Panc1 (cell line): ENCODE measurements at regions not wholly inside any gene's neighbourhood (a gene's known extent, or its start where the extent isn't known, plus 50 kb on each side); places are given as distances from the start of the nearest gene placed in this dataset.

Source experiments
- ATAC-seq: fragments of 200-7000 bp; cut with Tn5 transposase; 2 replicates; pipeline ENCODE4 v1.9.1; 2020; ENCODE audit warnings: mild to moderate bottlenecking, moderate library complexity
- BruUV-seq: library from RNA; stranded (reverse); fragments of 400-500 nt; replicated peaks from 2 replicates; lab custom pipeline; 2021; lab: Mats Ljungman, UMichigan
- CTCF ChIA-PET: fragments of 300-600 bp; sonication (Branson Sonifier 250); formaldehyde crosslinking; loops from one replicate; lab custom pipeline; 2022; ENCODE audit warnings: antibody characterized with exemption; lab: Charles Lee
- POLR2A ChIA-PET: fragments of 300-600 bp; sonication (Branson Sonifier 250); formaldehyde crosslinking; loops from one replicate; lab custom pipeline; 2022; ENCODE audit warnings: antibody characterized with exemption; lab: Charles Lee
- DNase-seq: peaks from one replicate; pipeline ENCODE4 v3.0.0-alpha.2; 2010; ENCODE audit warnings: low read depth, low spot score
- H3K27ac ChIP-seq: 2 replicates; pipeline ENCODE4 v1.5.1; 2011; ENCODE audit warnings: mild to moderate bottlenecking, low read length, inconsistent platforms
- H3K27me3 ChIP-seq: fragments of 200-500 bp; sonication (Bioruptor generic); 2 replicates; pipeline ENCODE4 v1.6.0; 2014; ENCODE audit warnings: low read length, inconsistent platforms; ENCODE audit not compliant: control insufficient read depth, insufficient read depth
- H3K36me3 ChIP-seq: fragments of 200-500 bp; sonication (Bioruptor generic); 2 replicates; pipeline ENCODE4 v1.5.1; 2014; ENCODE audit warnings: inconsistent platforms, mild to moderate bottlenecking, low read length, moderate library complexity; ENCODE audit not compliant: control insufficient read depth, insufficient read depth
- H3K4me1 ChIP-seq: 2 replicates; pipeline ENCODE4 v1.5.1; 2011; ENCODE audit warnings: inconsistent platforms, mild to moderate bottlenecking, low read length, moderate library complexity; ENCODE audit not compliant: control insufficient read depth, insufficient read depth
- H3K4me3 ChIP-seq, 2 experiments: 2 replicates each; pipeline ENCODE4 v1.5.1; 2011 to 2012; ENCODE audit warnings: low read depth in 2 of 2, low read length in 2 of 2, mild to moderate bottlenecking in 2 of 2, inconsistent platforms in 1 of 2, moderate library complexity in 1 of 2
- H3K9me3 ChIP-seq: fragments of 200-500 bp; sonication (Bioruptor generic); 2 replicates; pipeline ENCODE4 v1.5.1; 2014; ENCODE audit warnings: low read depth, mild to moderate bottlenecking, inconsistent platforms, low read length, moderate library complexity; ENCODE audit not compliant: control insufficient read depth, insufficient read depth
- POLR2AphosphoS5 ChIP-seq: IDR thresholded peaks from 2 replicates; pipeline ENCODE4 v1.6.1; 2012; ENCODE audit warnings: mild to moderate bottlenecking, low read depth, low read length, moderate library complexity
- SIN3A ChIP-seq: IDR thresholded peaks from 2 replicates; pipeline ENCODE4 v1.6.1; 2012; ENCODE audit warnings: low read depth, mild to moderate bottlenecking, low read length, moderate library complexity, borderline replicate concordance; ENCODE audit not compliant: insufficient read depth
- TCF7L2 ChIP-seq: IDR thresholded peaks from 2 replicates; pipeline ENCODE4 v1.6.1; 2011; ENCODE audit warnings: mild to moderate bottlenecking, low read depth, low read length, inconsistent platforms
- in situ Hi-C: cut with HindIII; loops from 2 replicates; pipeline ENCODE4 v1.10.0; 2016; ENCODE audit warnings: low sequenced_read_pairs, low pct_unique_long_range_greater_than_20kb
- intact Hi-C: fragments of 100-400 bp; cut with micrococcal nuclease; formaldehyde crosslinking; loops from one replicate; pipeline ENCODE4 v1.10.0; 2022; ENCODE audit not compliant: unreplicated experiment
- TF ChIP-seq, protein P1 (sequence below), 2 experiments: IDR thresholded peaks; 2 replicates each; pipeline ENCODE4 v1.6.1; 2011 to 2012; ENCODE audit warnings: low read depth in 2 of 2, control low read depth in 1 of 2, low read length in 1 of 2, mild to moderate bottlenecking in 1 of 2, moderate library complexity in 1 of 2; ENCODE audit not compliant: insufficient read depth in 1 of 2
- TF ChIP-seq, protein P2 (sequence below): fragments of 450-650 bp; IDR thresholded peaks from 2 replicates; pipeline ENCODE4 v1.5.1; 2017; ENCODE audit warnings: mild to moderate bottlenecking

DNA sequence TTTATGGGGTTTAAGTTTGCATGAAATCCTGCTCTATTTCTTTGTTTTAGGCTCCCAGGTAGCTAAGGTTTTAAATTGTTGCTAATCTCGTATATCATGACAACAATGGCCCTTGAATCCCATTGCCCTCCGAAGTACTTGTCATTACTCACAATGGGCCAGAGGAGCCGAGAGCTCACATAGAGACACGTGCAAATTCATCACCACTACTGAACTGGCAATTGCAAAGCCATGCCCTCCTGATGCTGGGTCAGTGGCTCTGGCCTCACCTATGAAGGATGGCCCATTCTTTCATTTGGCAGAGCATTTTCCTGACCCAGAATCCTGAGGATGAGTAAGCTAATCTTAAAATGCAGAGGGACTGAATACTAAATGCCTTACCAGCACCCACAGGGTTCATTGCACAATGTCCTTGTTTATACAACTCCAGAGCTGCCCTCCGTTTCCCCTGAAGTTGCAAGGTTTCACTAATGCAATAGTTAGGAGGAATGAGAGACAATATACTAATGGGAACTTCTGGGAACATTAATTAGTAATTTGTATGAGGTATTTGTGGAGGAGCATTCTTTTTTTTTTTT is 71.6 kb upstream of the GAREM1 start:
- H3K36me3 ChIP-seq, result no peaks in the 10 kb centered on the region
- DNase-seq (no peak), ATAC-seq (no peak)
- H3K4me3 ChIP-seq, result no peak overlapping the region
- intact Hi-C loops (no loop called here), in situ Hi-C loops (no loop called here)
- H3K27ac ChIP-seq, result no peak overlapping the region
- POLR2A ChIA-PET, result interaction anchor here (0.6 kb wide), 1 partner anchor 482 kb away, joined by 4 read pairs; no protein-coding TSS in a partner anchor
- no peaks in the 10 kb centered on the region for H3K9me3 ChIP-seq
- H3K4me1 ChIP-seq, result no peaks in the 10 kb centered on the region
- H3K27me3 ChIP-seq, result no peaks in the 10 kb centered on the region; the same call in 1 of the 2 replicates
- TF ChIP-seq, protein P1, sequence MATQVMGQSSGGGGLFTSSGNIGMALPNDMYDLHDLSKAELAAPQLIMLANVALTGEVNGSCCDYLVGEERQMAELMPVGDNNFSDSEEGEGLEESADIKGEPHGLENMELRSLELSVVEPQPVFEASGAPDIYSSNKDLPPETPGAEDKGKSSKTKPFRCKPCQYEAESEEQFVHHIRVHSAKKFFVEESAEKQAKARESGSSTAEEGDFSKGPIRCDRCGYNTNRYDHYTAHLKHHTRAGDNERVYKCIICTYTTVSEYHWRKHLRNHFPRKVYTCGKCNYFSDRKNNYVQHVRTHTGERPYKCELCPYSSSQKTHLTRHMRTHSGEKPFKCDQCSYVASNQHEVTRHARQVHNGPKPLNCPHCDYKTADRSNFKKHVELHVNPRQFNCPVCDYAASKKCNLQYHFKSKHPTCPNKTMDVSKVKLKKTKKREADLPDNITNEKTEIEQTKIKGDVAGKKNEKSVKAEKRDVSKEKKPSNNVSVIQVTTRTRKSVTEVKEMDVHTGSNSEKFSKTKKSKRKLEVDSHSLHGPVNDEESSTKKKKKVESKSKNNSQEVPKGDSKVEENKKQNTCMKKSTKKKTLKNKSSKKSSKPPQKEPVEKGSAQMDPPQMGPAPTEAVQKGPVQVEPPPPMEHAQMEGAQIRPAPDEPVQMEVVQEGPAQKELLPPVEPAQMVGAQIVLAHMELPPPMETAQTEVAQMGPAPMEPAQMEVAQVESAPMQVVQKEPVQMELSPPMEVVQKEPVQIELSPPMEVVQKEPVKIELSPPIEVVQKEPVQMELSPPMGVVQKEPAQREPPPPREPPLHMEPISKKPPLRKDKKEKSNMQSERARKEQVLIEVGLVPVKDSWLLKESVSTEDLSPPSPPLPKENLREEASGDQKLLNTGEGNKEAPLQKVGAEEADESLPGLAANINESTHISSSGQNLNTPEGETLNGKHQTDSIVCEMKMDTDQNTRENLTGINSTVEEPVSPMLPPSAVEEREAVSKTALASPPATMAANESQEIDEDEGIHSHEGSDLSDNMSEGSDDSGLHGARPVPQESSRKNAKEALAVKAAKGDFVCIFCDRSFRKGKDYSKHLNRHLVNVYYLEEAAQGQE (IDR thresholded peaks at IDR 0.05; ENCODE audit: insufficient read depth in 1 of 2, low read depth in 2 of 2, low read length in 1 of 2), result no peak
- TF ChIP-seq TCF7L2 (no peak), SIN3A (no peak), POLR2AphosphoS5 (no peak)
- TF ChIP-seq, protein P2, sequence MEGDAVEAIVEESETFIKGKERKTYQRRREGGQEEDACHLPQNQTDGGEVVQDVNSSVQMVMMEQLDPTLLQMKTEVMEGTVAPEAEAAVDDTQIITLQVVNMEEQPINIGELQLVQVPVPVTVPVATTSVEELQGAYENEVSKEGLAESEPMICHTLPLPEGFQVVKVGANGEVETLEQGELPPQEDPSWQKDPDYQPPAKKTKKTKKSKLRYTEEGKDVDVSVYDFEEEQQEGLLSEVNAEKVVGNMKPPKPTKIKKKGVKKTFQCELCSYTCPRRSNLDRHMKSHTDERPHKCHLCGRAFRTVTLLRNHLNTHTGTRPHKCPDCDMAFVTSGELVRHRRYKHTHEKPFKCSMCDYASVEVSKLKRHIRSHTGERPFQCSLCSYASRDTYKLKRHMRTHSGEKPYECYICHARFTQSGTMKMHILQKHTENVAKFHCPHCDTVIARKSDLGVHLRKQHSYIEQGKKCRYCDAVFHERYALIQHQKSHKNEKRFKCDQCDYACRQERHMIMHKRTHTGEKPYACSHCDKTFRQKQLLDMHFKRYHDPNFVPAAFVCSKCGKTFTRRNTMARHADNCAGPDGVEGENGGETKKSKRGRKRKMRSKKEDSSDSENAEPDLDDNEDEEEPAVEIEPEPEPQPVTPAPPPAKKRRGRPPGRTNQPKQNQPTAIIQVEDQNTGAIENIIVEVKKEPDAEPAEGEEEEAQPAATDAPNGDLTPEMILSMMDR, result no peak
- BruUV-seq, result no TSS peak
- CTCF ChIA-PET, result no interaction called here

DNA sequence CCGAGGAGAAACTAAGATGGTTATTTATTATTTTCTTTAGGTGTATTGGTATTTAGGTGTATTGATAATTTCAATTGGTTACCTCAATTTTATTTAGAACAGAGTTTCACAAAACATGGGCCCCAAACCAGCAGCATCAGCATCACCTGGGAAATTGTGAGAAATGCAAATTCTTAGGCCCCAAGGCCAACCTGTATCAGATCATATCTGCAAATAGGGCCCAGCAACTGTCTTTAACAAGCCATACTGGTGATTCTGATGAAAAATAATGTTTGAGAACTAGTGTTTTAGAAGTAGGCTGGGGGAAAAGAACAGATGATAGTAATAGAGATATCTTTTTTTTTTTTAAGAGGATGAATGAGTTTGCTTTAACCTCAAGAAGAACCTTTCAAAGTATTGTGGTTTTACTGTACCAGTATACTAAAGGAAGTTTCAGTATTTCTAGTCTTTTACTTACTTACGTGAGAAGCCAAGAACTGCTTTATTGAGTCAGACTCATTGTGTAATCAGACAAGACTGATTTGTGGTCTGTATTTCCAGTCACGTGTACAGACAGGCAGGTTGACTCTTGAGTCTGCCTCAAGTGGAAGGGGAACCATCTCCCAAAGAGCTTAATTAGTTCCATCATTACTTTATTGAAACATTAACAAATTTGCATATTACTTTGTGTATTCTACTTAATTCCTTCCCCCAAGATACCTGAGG is 60.4 kb upstream of the GAREM1 start:
- ATAC-seq (no peak), DNase-seq (no peak)
- H3K4me3 ChIP-seq, result no peak overlapping the region
- CTCF ChIA-PET, result no interaction called here
- intact Hi-C loops (no loop called here), in situ Hi-C loops (no loop called here)
- TF ChIP-seq, protein P2, result no peak
- TF ChIP-seq, protein P1 (IDR thresholded peaks at IDR 0.05; ENCODE audit: insufficient read depth in 1 of 2, low read depth in 2 of 2, low read length in 1 of 2), result no peak
- TF ChIP-seq TCF7L2, result no peak
- no peak for TF ChIP-seq POLR2AphosphoS5
- no peak for TF ChIP-seq SIN3A
- BruUV-seq, result no TSS peak
- H3K27ac ChIP-seq, result no peak overlapping the region
- POLR2A ChIA-PET, result no interaction called here
- H3K9me3 ChIP-seq, result no peaks in the 10 kb centered on the region
- no peaks in the 10 kb centered on the region for H3K4me1 ChIP-seq
- H3K27me3 ChIP-seq, result no peaks in the 10 kb centered on the region
- H3K36me3 ChIP-seq, result no peaks in the 10 kb centered on the region
